OCI-LY3 (cell line): ENCODE measurements at regions not wholly inside any gene's neighbourhood (a gene's known extent, or its start where the extent isn't known, plus 50 kb on each side); places are given as distances from the start of the nearest gene placed in this dataset.

Experiments used
- H2AFZ ChIP-seq: fragments of 200-600, 300-600 bp; shearing (Covaris generic); 2 replicates; pipeline ENCODE4 v1.6.0; 2014; ENCODE audit warnings: antibody characterized with exemption, low read depth, low read length
- H3K27ac ChIP-seq: fragments of 200-600, 300-600 bp; sonication (generic); 2 replicates; pipeline ENCODE4 v1.5.1; 2014; ENCODE audit warnings: mild to moderate bottlenecking, low read length, moderate library complexity, mixed read lengths
- H3K27me3 ChIP-seq: fragments of 200-600, 300-600 bp; sonication (generic); 2 replicates; pipeline ENCODE4 v1.6.1; 2014; ENCODE audit warnings: low read depth, low read length, mixed read lengths
- H3K36me3 ChIP-seq: fragments of 200-600, 300-600 bp; sonication (generic); replicated peaks from 2 replicates; pipeline ENCODE3; 2014; ENCODE audit warnings: low read depth, low read length, mixed read lengths
- H3K4me1 ChIP-seq: fragments of 300-600, 200-600 bp; sonication (generic); 2 replicates; pipeline ENCODE4 v1.6.1; 2014; ENCODE audit warnings: low read length, mixed read lengths
- H3K4me2 ChIP-seq: fragments of 200-600, 300-600 bp; sonication (generic); 2 replicates; pipeline ENCODE4 v1.6.1; 2014; ENCODE audit warnings: low read length, mixed read lengths
- H3K4me3 ChIP-seq: fragments of 300-600, 200-600 bp; sonication (generic); 2 replicates; pipeline ENCODE4 v1.5.1; 2014; ENCODE audit warnings: antibody characterized with exemption, mild to moderate bottlenecking, low read length, moderate library complexity
- H3K79me2 ChIP-seq: fragments of 300-600, 200-600 bp; shearing (Covaris generic); 2 replicates; pipeline ENCODE4 v1.6.1; 2014; ENCODE audit warnings: mild to moderate bottlenecking, low read length, mixed read lengths
- H3K9ac ChIP-seq: fragments of 300-600, 200-600 bp; shearing (Covaris generic); 2 replicates; pipeline ENCODE4 v1.6.0; 2014; ENCODE audit warnings: mild to moderate bottlenecking, low read length, moderate library complexity
- H3K9me3 ChIP-seq: fragments of 200-600, 300-600 bp; shearing (Covaris generic); 2 replicates; pipeline ENCODE4 v1.6.1; 2014; ENCODE audit warnings: low read length, mixed read lengths; ENCODE audit not compliant: insufficient read depth
- H4K20me1 ChIP-seq: fragments of 200-600, 300-600 bp; sonication (generic); 2 replicates; pipeline ENCODE4 v1.6.1; 2016; ENCODE audit warnings: low read length, mixed read lengths; ENCODE audit not compliant: insufficient read depth
- CTCF ChIP-seq: fragments of 200-600, 300-600 bp; sonication (generic); IDR thresholded peaks from 2 replicates; pipeline ENCODE4 v1.5.1; 2014; ENCODE audit warnings: antibody characterized with exemption, low read length, low read depth
- EZH2phosphoT487 ChIP-seq: fragments of 200-600 bp; shearing (Covaris generic); IDR thresholded peaks from 2 replicates; pipeline ENCODE4 v1.6.1; 2018; ENCODE audit warnings: antibody characterized with exemption, mixed run types, low read depth

- Histone ChIP-seq H3K9me3 (no peaks in the 10 kb centered on the region), H3K4me3 (no peak overlapping the region), H4K20me1 (no peaks in the 10 kb centered on the region), H3K4me1 (no peaks in the 10 kb centered on the region), H3K4me2 (no peak overlapping the region), H3K36me3 (no peaks in the 10 kb centered on the region), H3K27ac (no peak overlapping the region), H2AFZ (no peak overlapping the region), H3K9ac (no peak overlapping the region), H3K27me3 (no peaks in the 10 kb centered on the region), H3K79me2 (no peaks in the 10 kb centered on the region)
- TF ChIP-seq EZH2phosphoT487, result no peak
- TF ChIP-seq CTCF, result no peak
Measured at GRCh38 chr12:127306604-127307215, 960.3 kb upstream of the TMEM132C start.

GRCh38 chr12:127307528-127307927 lies 959.4 kb upstream of the TMEM132C start:
- Histone ChIP-seq H3K4me2 (no peak overlapping the region), H3K27me3 (no peaks in the 10 kb centered on the region), H4K20me1 (no peaks in the 10 kb centered on the region), H3K4me1 (no peaks in the 10 kb centered on the region), H3K79me2 (no peaks in the 10 kb centered on the region), H2AFZ (no peak overlapping the region), H3K9ac (no peak overlapping the region), H3K36me3 (no peaks in the 10 kb centered on the region), H3K27ac (no peak overlapping the region), H3K9me3 (no peaks in the 10 kb centered on the region), H3K4me3 (no peak overlapping the region)
- TF ChIP-seq EZH2phosphoT487, result no peak
- TF ChIP-seq CTCF, result no peak

DNA sequence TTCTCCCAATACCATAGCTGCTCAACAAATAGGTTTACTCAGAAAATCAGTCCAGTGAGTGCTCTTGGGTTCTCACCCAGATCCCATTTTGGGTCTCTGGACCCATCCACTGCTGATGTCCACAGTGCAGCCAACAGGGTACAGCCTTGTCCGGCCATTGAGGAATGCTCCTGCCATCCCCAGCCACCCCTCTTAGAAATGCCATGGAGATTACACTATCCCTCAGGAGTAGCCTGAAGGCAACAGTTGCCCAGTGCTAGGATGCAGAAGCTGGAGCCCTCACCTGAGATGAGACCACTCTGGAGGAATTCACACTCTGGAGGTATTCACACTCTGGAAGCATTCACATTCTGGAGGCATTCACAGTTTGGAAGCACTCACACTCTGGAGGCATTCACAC lies 958.8 kb upstream of the TMEM132C start:
- Histone ChIP-seq H3K27me3 (no peaks in the 10 kb centered on the region), H3K9me3 (no peaks in the 10 kb centered on the region), H4K20me1 (no peaks in the 10 kb centered on the region), H3K27ac (no peak overlapping the region), H3K9ac (no peak overlapping the region), H3K36me3 (no peaks in the 10 kb centered on the region), H3K79me2 (no peaks in the 10 kb centered on the region), H3K4me1 (no peaks in the 10 kb centered on the region), H2AFZ (no peak overlapping the region), H3K4me2 (no peak overlapping the region), H3K4me3 (no peak overlapping the region)
- TF ChIP-seq CTCF (no peak), EZH2phosphoT487 (no peak)

GRCh38 chr12:127310548-127310947 lies 956.4 kb upstream of the TMEM132C start:
- Histone ChIP-seq H3K4me1 (no peaks in the 10 kb centered on the region), H3K27ac (no peak overlapping the region), H3K4me2 (no peak overlapping the region), H3K79me2 (no peaks in the 10 kb centered on the region), H3K27me3 (no peaks in the 10 kb centered on the region), H3K4me3 (no peak overlapping the region), H2AFZ (no peak overlapping the region), H3K9me3 (no peaks in the 10 kb centered on the region), H4K20me1 (no peaks in the 10 kb centered on the region), H3K9ac (no peak overlapping the region), H3K36me3 (no peaks in the 10 kb centered on the region)
- TF ChIP-seq CTCF, result no peak
- TF ChIP-seq EZH2phosphoT487, result no peak
